Thyroid gland (tissue), 4 donors: ENCODE measurements at regions not wholly inside any gene's neighbourhood (a gene's known extent, or its start where the extent isn't known, plus 50 kb on each side); places are given as distances from the start of the nearest gene placed in this dataset.

Source experiments
- DNase-seq, 2 donors: peaks; one replicate each; pipeline ENCODE4 v3.0.0-alpha.2; 2019
- H3K27ac ChIP-seq, 3 donors: fragments of 200-600 bp; sonication (generic); 1 replicate in 2 of 3; 2 replicates in 1 of 3; pipeline ENCODE4 v1.5.1; 2016 to 2019; ENCODE audit warnings: mild to moderate bottlenecking in 1 of 3, moderate library complexity in 1 of 3
- H3K27me3 ChIP-seq: fragments of 200-600 bp; sonication (generic); one replicate; pipeline ENCODE4 v1.5.1; 2019
- H3K36me3 ChIP-seq, 2 donors: fragments of 200-600 bp; sonication (generic); one replicate each; pipeline ENCODE4 v1.5.1; 2016 to 2019
- H3K4me1 ChIP-seq, 2 donors: fragments of 200-600 bp; sonication (generic); one replicate each; pipeline ENCODE4 v1.5.1; 2017 to 2019
- H3K4me3 ChIP-seq, 3 donors: fragments of 200-600 bp; sonication (generic); replicated peaks in 1 of 3; 1 replicate in 2 of 3; 2 replicates in 1 of 3; pipeline ENCODE4 v1.5.1; 2016; ENCODE audit warnings: mild to moderate bottlenecking in 1 of 3
- H3K9me3 ChIP-seq: fragments of 200-600 bp; sonication (generic); one replicate; pipeline ENCODE4 v1.5.1; 2017
- CTCF ChIP-seq, 6 experiments: fragments of 200-600 bp in 3 of 6; fragments of 450-650 bp in 3 of 6; sonication (generic) in 3 of 6; IDR thresholded peaks; one replicate each; pipeline ENCODE4 v1.5.1; 2016 to 2019; ENCODE audit warnings: antibody characterized with exemption in 6 of 6, mild to moderate bottlenecking in 2 of 6, inconsistent platforms in 1 of 6, moderate library complexity in 1 of 6
- POLR2A ChIP-seq, 2 donors: fragments of 450-650 bp; IDR thresholded peaks; one replicate each; pipeline ENCODE4 v1.6.1; 2017; ENCODE audit warnings: antibody characterized with exemption in 2 of 2, mild to moderate bottlenecking in 2 of 2, moderate library complexity in 1 of 2
- WGBS, 2 donors: methylation state at CpG; one replicate each; pipeline ENCODE4 v1.1.5; 2017; 5-methylcytosine and 5-hydroxymethylcytosine counted together
- intact Hi-C: fragments of 100-400 bp; cut with DNase I; formaldehyde crosslinking; loops from one replicate; pipeline ENCODE4 v1.15.1; 2023

GRCh38 chr10:128491686-128492085 is 365.5 kb upstream of the MKI67 start:
- no peaks in the 10 kb centered on the region for H3K27me3 ChIP-seq
- no peak for DNase-seq
- H3K9me3 ChIP-seq: no peaks in the 10 kb centered on the region
- intact Hi-C loops: no loop called here
- no peaks in the 10 kb centered on the region for H3K4me1 ChIP-seq
- H3K27ac ChIP-seq: no peak overlapping the region
- 100% methylated on average over 5 of the region's 5 CpGs for WGBS, 2 donors
- H3K36me3 ChIP-seq: no peaks in the 10 kb centered on the region
- TF ChIP-seq POLR2A (IDR thresholded peaks at IDR 0.05) (no peak), CTCF (IDR thresholded peaks at IDR 0.05) (no peak)
- H3K4me3 ChIP-seq: no peak overlapping the region

- Histone ChIP-seq H3K4me1 (no peaks in the 10 kb centered on the region), H3K27ac (no peak overlapping the region), H3K36me3 (no peaks in the 10 kb centered on the region), H3K4me3 (no peak overlapping the region), H3K9me3 (no peaks in the 10 kb centered on the region), H3K27me3 (no peaks in the 10 kb centered on the region)
- no peak for TF ChIP-seq CTCF (IDR thresholded peaks at IDR 0.05)
- TF ChIP-seq POLR2A (IDR thresholded peaks at IDR 0.05): no peak
- intact Hi-C loops: no loop called here
- no peak for DNase-seq
- WGBS, 2 donors: 69 to 81% methylated on average over 4 of the region's 4 CpGs
Observed at GRCh38 chr10:128493811-128494210, 367.6 kb upstream of the MKI67 start.

GRCh38 chr10:128494665-128495064 is 368.4 kb upstream of the MKI67 start:
- H3K27ac ChIP-seq: no peak overlapping the region
- H3K4me1 ChIP-seq: no peaks in the 10 kb centered on the region
- no peaks in the 10 kb centered on the region for H3K9me3 ChIP-seq
- H3K27me3 ChIP-seq: no peaks in the 10 kb centered on the region
- TF ChIP-seq CTCF (IDR thresholded peaks at IDR 0.05) (no peak), POLR2A (IDR thresholded peaks at IDR 0.05) (no peak)
- no peaks in the 10 kb centered on the region for H3K36me3 ChIP-seq
- no peak overlapping the region for H3K4me3 ChIP-seq
- intact Hi-C loops: no loop called here
- no peak for DNase-seq
- 56 to 73% methylated on average over 3 of the region's 3 CpGs for WGBS, 2 donors

GRCh38 chr10:128497660-128498377 is 371.6 kb upstream of the MKI67 start:
- WGBS, 2 donors: 83 to 90% methylated on average over 9 to 13 of the region's 17 CpGs
- TF ChIP-seq CTCF (IDR thresholded peaks at IDR 0.05) (no peak), POLR2A (IDR thresholded peaks at IDR 0.05) (no peak)

GRCh38 chr10:128498378-128498730 is 372.1 kb upstream of the MKI67 start:
- intact Hi-C loops: no loop called here
- Histone ChIP-seq H3K4me1 (no peaks in the 10 kb centered on the region), H3K27me3 (no peaks in the 10 kb centered on the region), H3K4me3 (no peak overlapping the region), H3K36me3 (no peaks in the 10 kb centered on the region), H3K27ac (no peak overlapping the region), H3K9me3 (no peaks in the 10 kb centered on the region)
- DNase-seq: no peak
- TF ChIP-seq CTCF (IDR thresholded peaks at IDR 0.05): no peak
- no peak for TF ChIP-seq POLR2A (IDR thresholded peaks at IDR 0.05)
- 67 to 80% methylated on average over 3 of the region's 3 CpGs for WGBS, 2 donors

More at GRCh38 chr10:128497660-128498377, 371.6 kb upstream of the MKI67 start:
- no peak for DNase-seq
- H3K9me3 ChIP-seq: no peaks in the 10 kb centered on the region
- no peaks in the 10 kb centered on the region for H3K36me3 ChIP-seq
- H3K4me1 ChIP-seq: no peaks in the 10 kb centered on the region
- intact Hi-C loops: no loop called here
- H3K27me3 ChIP-seq: no peaks in the 10 kb centered on the region
- H3K4me3 ChIP-seq: no peak overlapping the region
- H3K27ac ChIP-seq: no peak overlapping the region
